PFSK-1 (cell line): ENCODE measurements at regions not wholly inside any gene's neighbourhood (a gene's known extent, or its start where the extent isn't known, plus 50 kb on each side); places are given as distances from the start of the nearest gene placed in this dataset.

Experiments
- POLR2AphosphoS5 ChIP-seq: IDR thresholded peaks from 2 replicates; pipeline ENCODE4 v1.6.1; 2012; ENCODE audit warnings: low read depth, mild to moderate bottlenecking, control low read depth, low read length, moderate library complexity
- REST ChIP-seq, 2 experiments: IDR thresholded peaks; 2 replicates each; pipeline versions ENCODE4 v1.6.1 to v1.8.0; 2011 to 2012; ENCODE audit warnings: low read depth in 2 of 2, low read length in 2 of 2, control low read depth in 1 of 2, inconsistent platforms in 1 of 2, mild to moderate bottlenecking in 1 of 2, moderate library complexity in 1 of 2; ENCODE audit not compliant: insufficient read depth in 1 of 2
- TAF1 ChIP-seq: IDR thresholded peaks from 2 replicates; pipeline ENCODE4 v1.6.1; 2012; ENCODE audit warnings: low read length, control low read depth, borderline replicate concordance; ENCODE audit not compliant: insufficient read depth

GRCh38 chr7:115559877-115560276 lies 470.7 kb downstream of the TFEC start:
- no peak for TF ChIP-seq REST (IDR thresholded peaks at IDR 0.05; ENCODE audit: insufficient read depth in 1 of 2, low read depth in 2 of 2, low read length in 2 of 2)
- no peak for TF ChIP-seq POLR2AphosphoS5
- TF ChIP-seq TAF1, result no peak
